Suppressor macrophage treated with lipopolysaccharide for 1 hour (primary cell): ENCODE measurements at regions not wholly inside any gene's neighbourhood (a gene's known extent, or its start where the extent isn't known, plus 50 kb on each side); places are given as distances from the start of the nearest gene placed in this dataset.
"Not testable (repeated sequence)": the region's sequence is repeated elsewhere in the genome, so short reads cannot be mapped to it uniquely, and the experiment has no call there.

ENCODE experiments used
- DNase-seq, 3 donors: peaks; one replicate each; pipeline ENCODE4 v3.0.0-alpha.2; 2020 to 2022

GRCh38 chr4:54586320-54586955, 71.3 kb upstream of the KIT start:
- DNase-seq = no peak

- DNase-seq = no peak
Observed at GRCh38 chr4:54587107-54587891, 70.5 kb upstream of the KIT start.

- DNase-seq = no peak
Observed at GRCh38 chr4:54588404-54588803, 69.4 kb upstream of the KIT start.

DNA sequence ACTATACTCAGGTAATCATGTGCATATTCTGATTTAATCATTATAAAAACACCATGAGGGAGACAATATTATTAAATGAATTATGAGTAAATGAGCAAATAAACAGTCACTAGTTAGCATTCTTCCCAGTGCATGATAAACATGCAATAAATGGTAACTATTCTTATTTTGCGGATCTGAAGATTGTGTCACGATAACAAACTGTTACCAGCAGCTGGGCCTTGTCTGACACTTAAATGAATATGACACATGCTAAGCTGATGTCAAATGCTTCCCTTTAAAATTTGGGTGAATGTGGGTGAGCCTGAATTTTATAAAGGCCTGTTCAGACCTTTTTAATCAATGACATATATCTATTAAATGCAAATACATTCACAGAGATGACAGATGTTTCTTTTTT, 68.2 kb upstream of the KIT start:
- DNase-seq = no peak

GRCh38 chr4:54593795-54594322, 63.9 kb upstream of the KIT start:
- no peak for DNase-seq

- no peak for DNase-seq
Observed at GRCh38 chr4:54596201-54596600, 61.6 kb upstream of the KIT start.

- not testable (repeated sequence) for DNase-seq
Observed at GRCh38 chr4:54597678-54598077, 60.1 kb upstream of the KIT start.

- not testable (repeated sequence) for DNase-seq
Observed at GRCh38 chr4:54602175-54602574, 55.6 kb upstream of the KIT start.

- DNase-seq = no peak
Observed at GRCh38 chr4:54607067-54607466, 50.7 kb upstream of the KIT start.

GRCh38 chr4:54607521-54607920, 50.2 kb upstream of the KIT start:
- DNase-seq = no peak
